Endothelial cell of umbilical vein (primary cell): ENCODE measurements at regions not wholly inside any gene's neighbourhood (a gene's known extent, or its start where the extent isn't known, plus 50 kb on each side); places are given as distances from the start of the nearest gene placed in this dataset.

Source experiments
- CTCF ChIP-seq, 2 donors: IDR thresholded peaks; 1 replicate in 1 of 2; 2 replicates in 1 of 2; pipeline ENCODE4 v1.5.1; 2011; ENCODE audit warnings: low read length in 2 of 2, mild to moderate bottlenecking in 2 of 2, moderate library complexity in 2 of 2, control low read depth in 1 of 2, inconsistent platforms in 1 of 2, low read depth in 1 of 2; ENCODE audit not compliant: insufficient read depth in 1 of 2; ENCODE audit errors: extremely low read depth in 1 of 2
- POLR2AphosphoS5 ChIP-seq: IDR thresholded peaks from 2 replicates; pipeline ENCODE4 v1.6.1; 2012; ENCODE audit warnings: low read depth, mild to moderate bottlenecking, control low read depth, low read length, moderate library complexity; ENCODE audit not compliant: insufficient read depth

- TF ChIP-seq CTCF (IDR thresholded peaks at IDR 0.05; ENCODE audit: extremely low read depth in 1 of 2, insufficient read depth in 1 of 2, low read depth in 1 of 2, low read length in 2 of 2): no peak
- no peak for TF ChIP-seq POLR2AphosphoS5
Measured at GRCh38 chr2:5868931-5869330, 176.7 kb downstream of the SOX11 start.
